Type B pancreatic cell (in vitro differentiated cells): ENCODE measurements at regions not wholly inside any gene's neighbourhood (a gene's known extent, or its start where the extent isn't known, plus 50 kb on each side); places are given as distances from the start of the nearest gene placed in this dataset.

Experiments
- DNase-seq: peaks from one replicate; pipeline ENCODE4 v3.0.0; 2021; ENCODE audit warnings: mixed read lengths; ENCODE audit not compliant: unreplicated experiment; ENCODE audit errors: extremely low spot score
- H3K27ac Mint-ChIP-seq: 2 replicates; pipeline ENCODE4 v1.8.0; 2021; ENCODE audit warnings: mild to moderate bottlenecking, mixed read lengths
- H3K27me3 Mint-ChIP-seq: 2 replicates; pipeline ENCODE4 v1.8.0; 2021; ENCODE audit warnings: mixed read lengths
- H3K36me3 Mint-ChIP-seq: 2 replicates; pipeline ENCODE4 v1.8.0; 2021; ENCODE audit warnings: mixed read lengths
- H3K4me1 Mint-ChIP-seq: one replicate; pipeline ENCODE4 v1.8.0; 2021; ENCODE audit warnings: mixed read lengths; ENCODE audit not compliant: unreplicated experiment
- H3K4me3 Mint-ChIP-seq: 2 replicates; pipeline ENCODE4 v1.8.0; 2021; ENCODE audit warnings: mild to moderate bottlenecking, mixed read lengths
- H3K9me3 Mint-ChIP-seq: 2 replicates; pipeline ENCODE4 v1.8.0; 2021; ENCODE audit warnings: mixed read lengths
- TF ChIP-seq, protein P1 (sequence below): fragments of 200-600 bp; sonication (generic); conservative IDR thresholded peaks from 2 replicates; pipeline ENCODE4 v1.5.0; 2021; ENCODE audit warnings: antibody characterized with exemption, mild to moderate bottlenecking

DNA sequence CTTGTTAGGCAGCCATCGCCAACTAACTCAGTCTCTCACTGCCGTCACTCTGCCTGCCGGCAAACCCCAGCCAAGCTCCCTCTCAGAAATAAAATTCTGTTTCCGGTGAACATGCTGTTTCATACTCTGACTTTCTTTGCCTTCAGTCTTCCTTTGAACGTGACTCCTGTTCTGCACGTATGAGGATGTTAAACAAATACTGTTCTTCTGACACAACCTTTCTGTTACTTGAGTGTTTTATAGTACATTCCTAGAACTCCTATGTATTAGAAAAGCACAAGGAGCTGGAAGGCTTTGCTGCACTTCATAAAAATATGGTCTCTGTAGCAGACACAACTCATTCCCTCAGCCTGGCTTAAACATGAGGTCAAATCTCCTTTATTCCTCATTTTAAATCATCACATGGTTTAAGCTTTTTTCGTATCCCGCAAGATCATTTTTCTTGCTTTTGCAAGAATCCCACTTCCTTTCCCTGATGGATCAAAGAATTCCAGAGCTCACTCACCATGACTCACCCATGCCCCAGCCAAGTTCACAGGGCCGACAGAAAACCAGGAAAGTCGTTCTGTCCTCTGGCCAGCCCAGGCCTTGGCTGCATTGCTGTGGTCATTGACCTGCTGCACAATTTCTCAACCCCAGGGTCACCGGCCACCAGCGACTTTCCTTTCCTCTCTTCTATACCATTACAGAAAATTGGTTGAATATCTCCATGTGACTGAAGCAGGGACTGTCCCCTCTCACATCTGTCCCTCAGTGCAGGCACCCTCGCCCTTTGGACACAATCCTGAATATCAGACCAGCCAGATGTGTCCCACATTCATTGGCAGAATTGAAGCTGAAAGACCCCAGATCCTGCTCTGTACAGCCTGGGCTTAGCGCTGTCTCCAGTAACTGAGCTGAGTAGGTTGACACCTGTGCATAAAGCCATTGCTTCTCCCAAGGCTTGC is 183.1 kb upstream of the ARL4C start:
- no peak for DNase-seq
- Mint-ChIP-seq H3K27ac (no peak overlapping the region), H3K27me3 (no peaks in the 10 kb centered on the region), H3K4me3 (no peak overlapping the region), H3K36me3 (no peaks in the 10 kb centered on the region), H3K9me3 (no peaks in the 10 kb centered on the region), H3K4me1 (peaks cover 31% of the 10 kb centered on the region)
- TF ChIP-seq, protein P1, sequence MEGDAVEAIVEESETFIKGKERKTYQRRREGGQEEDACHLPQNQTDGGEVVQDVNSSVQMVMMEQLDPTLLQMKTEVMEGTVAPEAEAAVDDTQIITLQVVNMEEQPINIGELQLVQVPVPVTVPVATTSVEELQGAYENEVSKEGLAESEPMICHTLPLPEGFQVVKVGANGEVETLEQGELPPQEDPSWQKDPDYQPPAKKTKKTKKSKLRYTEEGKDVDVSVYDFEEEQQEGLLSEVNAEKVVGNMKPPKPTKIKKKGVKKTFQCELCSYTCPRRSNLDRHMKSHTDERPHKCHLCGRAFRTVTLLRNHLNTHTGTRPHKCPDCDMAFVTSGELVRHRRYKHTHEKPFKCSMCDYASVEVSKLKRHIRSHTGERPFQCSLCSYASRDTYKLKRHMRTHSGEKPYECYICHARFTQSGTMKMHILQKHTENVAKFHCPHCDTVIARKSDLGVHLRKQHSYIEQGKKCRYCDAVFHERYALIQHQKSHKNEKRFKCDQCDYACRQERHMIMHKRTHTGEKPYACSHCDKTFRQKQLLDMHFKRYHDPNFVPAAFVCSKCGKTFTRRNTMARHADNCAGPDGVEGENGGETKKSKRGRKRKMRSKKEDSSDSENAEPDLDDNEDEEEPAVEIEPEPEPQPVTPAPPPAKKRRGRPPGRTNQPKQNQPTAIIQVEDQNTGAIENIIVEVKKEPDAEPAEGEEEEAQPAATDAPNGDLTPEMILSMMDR: no peak

DNA sequence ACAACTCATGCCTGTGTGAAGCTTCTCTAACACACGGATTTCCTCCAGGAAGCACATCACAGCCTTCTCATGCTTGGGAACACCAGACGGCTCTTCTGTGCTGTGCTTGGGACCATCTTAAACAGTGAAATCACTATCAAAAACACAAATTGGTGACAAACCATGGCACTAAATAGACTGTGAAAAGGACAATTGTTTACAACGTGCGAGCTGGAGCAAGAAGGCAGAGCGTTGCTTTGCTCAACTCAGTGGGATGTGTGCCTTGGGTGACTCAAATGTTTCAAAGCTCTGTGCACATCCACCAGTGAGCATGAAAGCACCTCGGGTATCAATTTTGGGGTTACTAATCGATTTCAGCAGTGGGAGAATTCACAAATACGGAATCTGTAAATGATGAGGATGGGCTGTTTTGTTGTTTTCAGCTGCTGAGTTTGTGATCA is 182.4 kb upstream of the ARL4C start:
- no peak overlapping the region for H3K4me3 Mint-ChIP-seq
- H3K4me1 Mint-ChIP-seq: peaks cover 32% of the 10 kb centered on the region
- H3K9me3 Mint-ChIP-seq: peaks cover 3% of the 10 kb centered on the region
- no peak for DNase-seq
- no peaks in the 10 kb centered on the region for H3K36me3 Mint-ChIP-seq
- no peaks in the 10 kb centered on the region for H3K27me3 Mint-ChIP-seq
- TF ChIP-seq, protein P1: no peak
- H3K27ac Mint-ChIP-seq: no peak overlapping the region

DNA sequence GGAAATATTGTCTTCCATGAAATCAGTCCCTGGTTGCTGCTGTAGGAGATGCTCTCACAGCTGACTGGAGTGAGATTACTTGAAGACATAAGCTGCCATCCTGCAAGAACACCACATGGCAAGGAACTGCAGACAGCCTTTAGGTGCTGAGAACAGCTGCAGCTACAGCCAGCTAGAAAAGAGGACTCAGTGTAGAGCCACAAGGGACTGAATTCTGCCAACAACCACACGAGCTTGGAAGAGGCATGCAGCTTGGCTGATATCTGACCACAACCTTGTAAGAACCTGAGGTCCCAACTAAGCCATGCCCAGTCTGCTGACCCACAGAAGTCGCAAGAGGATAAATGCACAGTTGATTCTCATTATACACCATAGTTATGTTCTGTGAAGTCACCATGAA is 181.8 kb upstream of the ARL4C start:
- TF ChIP-seq, protein P1: no peak
- H3K36me3 Mint-ChIP-seq: no peaks in the 10 kb centered on the region
- H3K4me3 Mint-ChIP-seq: no peak overlapping the region
- DNase-seq: no peak
- H3K27ac Mint-ChIP-seq: no peak overlapping the region
- peaks cover 29% of the 10 kb centered on the region for H3K4me1 Mint-ChIP-seq
- no peaks in the 10 kb centered on the region for H3K27me3 Mint-ChIP-seq
- H3K9me3 Mint-ChIP-seq: peaks cover 3% of the 10 kb centered on the region

DNA sequence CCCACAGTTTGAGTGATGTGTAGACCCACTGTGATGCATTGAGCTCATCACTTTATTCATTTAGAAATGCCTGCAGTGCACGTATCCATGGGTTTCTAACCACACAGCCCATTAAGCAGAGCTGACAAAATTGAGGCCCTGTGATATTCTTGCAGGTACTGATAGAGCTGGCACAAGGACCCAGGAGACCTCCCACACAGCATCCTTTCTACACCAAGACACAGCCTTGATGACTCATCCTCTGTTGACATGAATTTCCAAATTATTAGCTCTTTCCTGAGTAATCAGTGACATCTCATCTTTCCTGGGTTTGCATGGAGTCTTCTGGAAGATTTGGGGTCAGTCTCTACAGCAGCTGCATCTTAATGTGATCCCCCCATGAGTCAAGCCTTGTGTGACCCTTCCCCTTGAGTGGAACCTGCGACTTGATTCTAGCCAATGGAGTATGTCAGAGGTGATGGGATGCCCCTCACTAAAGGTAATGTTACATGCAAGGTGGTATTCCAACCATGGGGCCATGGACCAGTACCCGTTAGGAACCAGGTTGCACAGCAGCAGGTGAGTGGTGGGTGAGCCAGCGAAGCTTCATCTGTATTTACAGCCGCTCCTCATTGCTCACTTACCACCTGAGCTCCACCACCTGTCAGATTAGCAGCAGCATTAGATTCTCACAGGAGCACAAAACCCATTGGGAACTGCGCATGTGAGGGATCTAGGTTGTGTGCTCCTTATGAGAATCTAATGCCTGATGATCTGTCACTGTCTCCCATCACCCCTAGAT is 181.1 kb upstream of the ARL4C start:
- Mint-ChIP-seq H3K4me1 (peaks cover 29% of the 10 kb centered on the region), H3K27me3 (no peaks in the 10 kb centered on the region), H3K27ac (no peak overlapping the region), H3K36me3 (no peaks in the 10 kb centered on the region), H3K4me3 (no peak overlapping the region), H3K9me3 (peaks cover 7% of the 10 kb centered on the region)
- no peak for DNase-seq
- TF ChIP-seq, protein P1: no peak

DNA sequence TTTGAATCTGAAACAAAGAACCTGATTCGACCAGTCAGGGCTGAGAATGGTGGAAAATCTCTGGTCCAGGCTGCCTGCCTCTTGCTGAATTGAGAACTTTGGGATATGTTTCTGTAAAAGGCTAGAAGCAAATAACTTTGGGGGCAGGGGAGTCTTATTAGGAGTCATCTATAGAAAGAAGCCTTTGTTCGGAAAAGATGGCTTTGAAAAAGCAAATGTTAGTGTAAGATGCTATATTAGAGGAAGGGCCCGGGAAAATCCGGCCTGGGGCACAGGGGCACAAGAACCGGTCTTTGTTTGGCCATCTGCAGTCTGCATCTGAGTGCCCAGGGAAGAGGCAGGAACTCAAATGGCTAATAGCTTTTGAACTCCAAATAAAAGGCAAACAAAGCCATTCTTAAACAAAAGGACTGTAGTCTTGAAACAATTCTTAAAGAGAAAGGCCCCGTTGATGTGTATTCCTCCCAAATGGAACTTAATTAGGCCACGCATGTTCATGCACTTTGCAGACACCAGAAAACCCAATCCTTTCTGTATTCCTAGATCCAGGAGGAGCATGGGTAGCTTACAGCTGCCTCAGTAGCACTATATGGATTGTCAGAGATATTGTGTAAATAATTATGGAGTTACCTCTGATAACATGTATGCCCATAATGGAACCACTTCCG is 180.0 kb upstream of the ARL4C start:
- H3K9me3 Mint-ChIP-seq: peaks cover 9% of the 10 kb centered on the region
- no peaks in the 10 kb centered on the region for H3K27me3 Mint-ChIP-seq
- H3K36me3 Mint-ChIP-seq: no peaks in the 10 kb centered on the region
- DNase-seq: no peak
- H3K4me3 Mint-ChIP-seq: no peak overlapping the region
- peaks cover 21% of the 10 kb centered on the region for H3K4me1 Mint-ChIP-seq
- TF ChIP-seq, protein P1: no peak
- H3K27ac Mint-ChIP-seq: no peak overlapping the region
